NCI-H510A (cell line): ENCODE measurements at regions not wholly inside any gene's neighbourhood (a gene's known extent, or its start where the extent isn't known, plus 50 kb on each side); places are given as distances from the start of the nearest gene placed in this dataset.
"Not testable (repeated sequence)": the region's sequence is repeated elsewhere in the genome, so short reads cannot be mapped to it uniquely, and the experiment has no call there.

ENCODE experiments used
- DNase-seq: peaks from one replicate; lab custom pipeline; 2025; lab: John Stamatoyannopoulos, UW

DNA sequence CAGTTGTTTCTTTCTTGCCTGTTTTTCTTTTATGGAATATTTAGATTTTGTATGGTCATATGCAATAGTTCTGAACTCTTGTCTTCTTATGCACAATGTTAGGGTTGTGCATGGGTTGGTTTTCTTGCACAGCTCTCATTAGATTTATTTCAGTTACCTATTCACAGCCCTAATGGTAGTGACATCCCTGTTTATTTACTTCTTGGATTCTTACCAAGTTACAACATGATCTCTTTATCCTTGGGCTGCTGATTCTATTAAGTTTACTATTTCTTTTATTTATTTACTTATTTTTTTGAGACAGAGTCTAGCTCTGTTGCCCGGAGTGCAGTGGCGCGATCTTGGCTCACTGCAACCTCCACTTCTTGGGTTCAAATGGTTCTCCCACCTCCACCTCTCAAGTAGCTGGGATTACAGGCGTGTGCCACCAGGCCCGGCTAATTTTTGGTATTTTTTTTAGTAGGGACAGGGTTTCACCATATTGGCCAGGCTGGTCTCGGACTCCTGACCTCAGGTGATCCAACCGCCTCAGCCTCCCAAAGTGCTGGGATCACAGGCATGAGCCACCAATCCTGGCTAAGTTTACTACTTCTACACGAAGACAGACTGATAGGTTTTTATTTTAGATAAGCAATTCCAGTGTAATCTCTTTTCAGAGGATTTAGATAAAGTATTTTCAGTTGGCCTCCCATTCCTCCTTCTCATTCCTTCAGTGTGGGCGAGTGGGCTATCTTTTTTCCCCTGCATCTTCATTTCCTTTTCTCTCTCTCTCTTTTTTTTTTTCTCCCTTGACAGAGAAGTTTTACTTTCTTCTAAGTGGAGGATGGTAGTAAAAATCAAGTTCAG, 395.1 kb upstream of the RGS6 start:
- no peak for DNase-seq

DNA sequence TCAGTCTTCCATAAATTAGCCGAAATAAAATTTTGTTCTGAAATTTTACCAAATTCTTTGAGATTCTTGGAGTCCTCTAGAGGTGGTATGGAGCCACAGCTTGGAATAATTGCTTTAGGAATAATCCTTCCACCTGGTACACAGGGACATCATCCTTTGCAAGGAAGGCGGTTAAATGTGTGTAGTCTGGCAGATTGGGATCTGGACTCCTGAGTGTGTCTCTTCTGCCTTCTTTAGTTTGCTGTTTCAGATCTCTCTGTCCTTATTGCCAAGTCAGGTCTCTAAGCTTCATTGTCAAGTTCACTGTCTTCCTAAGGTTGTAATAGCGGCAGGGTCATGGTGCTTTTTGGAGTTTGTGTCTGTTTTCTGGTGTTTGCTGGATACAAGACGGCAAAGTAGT, 393.9 kb upstream of the RGS6 start:
- DNase-seq, result no peak

DNA sequence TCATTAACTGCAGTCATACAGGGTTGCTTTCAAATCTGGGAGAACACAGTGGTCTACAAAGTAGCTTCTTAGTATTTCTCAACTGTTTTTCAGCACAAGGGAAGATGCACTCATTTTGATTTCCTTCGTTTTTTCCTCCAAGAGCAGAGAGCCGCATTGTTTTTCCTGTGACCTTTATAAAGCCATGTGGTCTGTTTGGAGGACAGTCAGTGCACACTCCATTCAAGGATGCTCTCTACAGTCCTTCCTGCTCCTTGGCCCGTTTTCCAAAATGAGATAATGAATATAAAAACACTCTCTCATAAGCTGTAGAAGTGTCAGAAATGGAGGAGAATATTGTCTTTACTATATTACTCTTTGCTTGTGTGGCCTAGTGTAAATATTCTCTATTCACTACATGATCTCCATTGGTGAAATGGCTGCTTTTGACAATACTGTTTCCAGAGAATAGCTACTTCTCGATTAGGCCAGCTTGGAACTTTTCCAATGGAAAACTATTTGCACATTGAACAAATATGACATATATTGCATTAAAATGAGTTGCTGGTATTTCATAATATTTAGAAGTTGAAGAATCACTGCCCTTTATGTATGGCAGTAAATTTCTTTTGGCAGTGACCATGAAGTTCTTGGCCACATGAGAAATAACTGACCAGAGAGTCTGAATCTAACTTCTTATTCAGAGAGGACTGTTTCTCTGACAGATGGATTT, 393.1 kb upstream of the RGS6 start:
- DNase-seq, result no peak

DNA sequence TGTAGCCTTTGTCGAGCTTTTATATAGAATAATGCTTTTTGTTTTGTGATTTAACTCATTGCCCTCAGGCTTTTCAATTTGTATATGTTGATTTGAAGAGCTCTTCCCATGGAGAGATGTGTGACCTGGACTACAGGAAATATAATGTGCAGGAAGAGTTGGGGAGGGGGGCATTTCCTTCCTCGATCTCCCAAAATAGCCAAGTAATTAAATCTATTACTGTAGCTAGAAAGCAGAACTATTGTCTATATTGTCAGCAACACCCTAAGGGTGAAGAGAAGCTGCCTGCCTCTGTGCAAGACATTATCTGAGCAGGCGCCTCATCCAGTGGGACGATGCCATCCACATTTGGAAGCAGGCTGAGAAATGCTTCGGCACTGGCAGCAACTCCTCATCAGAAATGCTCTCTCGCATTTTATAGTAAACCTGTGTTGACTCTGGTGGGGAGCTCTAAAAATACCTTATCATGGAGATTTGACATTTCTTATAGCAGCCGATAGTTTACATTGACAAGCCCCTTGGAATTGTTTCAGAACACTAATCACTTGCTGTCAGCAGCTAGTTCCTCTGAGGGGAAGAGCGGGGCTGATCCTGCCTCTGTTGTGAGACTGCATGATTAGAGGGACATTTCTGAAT, 392.5 kb upstream of the RGS6 start:
- DNase-seq, result no peak

DNA sequence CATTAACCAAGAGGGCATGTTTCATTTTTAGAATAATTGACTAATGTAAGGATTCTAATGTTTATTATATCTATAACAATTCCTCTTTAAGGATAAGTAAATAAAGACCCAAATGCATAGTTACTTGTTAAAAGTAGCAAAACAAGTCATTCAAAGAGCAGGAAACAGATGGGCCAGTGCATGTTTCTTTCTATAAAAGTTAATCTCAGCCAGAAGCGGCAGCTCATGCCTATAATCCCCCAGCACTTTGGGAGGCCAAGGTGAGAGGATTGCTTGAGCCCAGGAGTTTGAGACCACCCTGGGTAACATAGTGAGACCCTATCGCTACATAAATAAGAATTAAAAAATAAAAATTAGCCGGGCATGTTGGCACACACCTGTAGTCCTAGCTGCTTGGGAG, 391.0 kb upstream of the RGS6 start:
- no peak for DNase-seq

DNA sequence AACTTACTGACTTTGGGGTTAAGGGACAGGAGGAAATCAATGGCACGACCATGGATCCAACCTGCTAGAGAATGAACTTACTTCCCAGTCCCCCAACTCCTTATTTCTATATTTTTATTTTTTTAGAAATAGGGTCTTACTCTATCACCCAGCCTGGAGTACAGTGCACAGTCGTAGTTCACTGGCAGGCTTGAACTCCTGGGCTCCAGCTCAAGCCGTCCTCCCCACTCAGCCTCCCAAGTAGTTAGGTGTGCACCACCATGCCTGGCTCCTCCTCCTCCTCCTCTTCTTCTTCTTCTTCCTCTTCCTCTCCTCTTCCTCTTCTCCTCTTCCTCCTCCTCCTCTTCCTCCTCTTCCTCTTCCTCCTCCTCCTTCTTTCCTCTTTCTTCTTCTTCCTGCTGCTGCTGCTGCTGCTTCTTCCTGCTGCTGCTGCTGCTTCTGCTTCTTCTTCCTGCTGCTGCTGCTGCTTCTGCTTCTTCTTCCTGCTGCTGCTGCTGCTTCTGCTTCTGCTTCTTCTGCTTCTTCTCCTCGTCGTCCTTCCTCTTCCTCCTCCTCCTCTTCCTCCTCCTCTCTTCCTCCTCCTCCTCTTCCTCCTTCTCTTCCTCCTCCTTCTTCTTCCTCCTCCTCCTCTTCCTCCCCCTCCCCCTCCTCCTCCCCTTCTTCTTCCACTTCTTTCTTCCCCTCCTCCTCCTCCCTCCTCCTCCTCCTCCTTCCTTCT, 390.1 kb upstream of the RGS6 start:
- no peak for DNase-seq

DNA sequence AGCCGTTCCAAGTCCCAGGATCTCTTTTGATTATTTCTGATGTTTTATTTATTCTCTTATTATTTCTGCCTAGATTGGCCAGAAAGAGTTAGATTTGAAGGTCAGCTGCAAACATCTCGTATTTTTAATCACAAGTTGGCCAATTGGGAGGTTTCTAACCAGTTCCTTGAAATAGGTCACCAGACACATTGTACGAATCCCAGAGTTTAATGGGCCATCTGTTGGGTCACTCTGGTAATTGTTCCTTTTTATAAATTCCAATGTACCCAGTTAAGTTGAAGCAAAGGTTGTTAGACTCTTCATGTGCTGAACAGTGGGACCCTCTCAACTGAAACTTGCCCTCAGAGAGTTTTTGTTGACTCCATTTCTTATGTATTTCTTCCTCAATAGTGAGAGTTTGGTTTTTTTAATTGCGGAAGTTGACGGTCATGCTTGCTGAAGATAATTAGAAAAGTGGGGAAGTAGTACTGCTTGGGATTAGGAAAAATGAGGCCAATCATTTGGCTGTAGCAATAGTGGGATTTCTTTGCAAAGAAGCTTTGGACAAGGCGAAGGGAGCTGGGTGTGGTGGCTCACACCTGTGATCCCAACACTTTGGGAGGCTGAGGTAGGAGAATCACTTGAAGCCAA, 382.7 kb upstream of the RGS6 start:
- DNase-seq, result no peak

DNA sequence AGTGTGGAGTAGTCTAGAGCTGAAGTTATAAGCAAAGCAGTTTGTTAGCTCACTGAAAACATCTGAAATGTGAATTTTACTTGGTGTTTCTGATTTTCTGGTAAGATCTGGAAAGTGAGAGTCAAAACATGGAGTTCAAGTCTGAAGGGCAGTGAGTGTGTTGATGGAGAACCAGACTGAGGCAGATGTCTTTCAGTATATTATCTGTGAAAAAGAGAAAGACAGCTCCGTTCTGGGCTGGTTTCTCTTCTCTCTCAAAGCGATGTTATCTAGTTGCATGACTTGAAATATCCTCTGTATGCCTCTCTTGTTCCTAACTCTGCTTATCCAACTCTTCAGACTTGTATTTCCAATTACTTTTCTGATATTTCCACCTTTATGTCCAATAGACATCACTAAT, 381.9 kb upstream of the RGS6 start:
- no peak for DNase-seq

DNA sequence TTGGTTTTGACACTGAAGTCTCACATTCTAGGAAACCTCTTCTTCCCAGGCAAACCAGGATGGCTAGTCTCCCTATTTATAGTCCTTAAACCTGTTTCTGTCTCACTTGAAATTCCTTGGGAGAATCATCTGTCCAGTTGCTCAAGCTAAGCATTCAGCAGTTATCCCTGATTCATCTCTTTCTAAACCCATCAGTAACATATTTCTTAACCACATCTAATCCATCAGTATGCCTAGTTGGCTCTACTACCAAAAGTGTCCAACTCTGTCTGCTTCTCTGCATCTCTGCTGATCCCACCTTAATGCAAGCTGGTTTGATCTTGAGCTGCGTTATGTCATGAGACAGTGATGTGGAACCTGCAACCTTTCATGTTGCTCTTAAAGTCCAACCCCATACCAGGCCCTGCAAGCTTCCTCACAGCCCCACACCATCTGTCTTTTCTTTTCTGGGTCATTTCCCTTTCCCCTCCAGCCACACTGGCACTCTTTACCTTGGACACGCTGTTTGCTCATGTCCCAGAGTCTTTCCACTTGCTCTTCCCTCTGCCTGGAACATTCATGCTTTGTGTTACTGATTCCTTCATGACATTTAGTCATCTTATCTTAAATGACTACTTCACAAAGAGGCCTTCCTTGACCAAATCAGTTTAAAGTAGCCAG, 380.8 kb upstream of the RGS6 start:
- no peak for DNase-seq

DNA sequence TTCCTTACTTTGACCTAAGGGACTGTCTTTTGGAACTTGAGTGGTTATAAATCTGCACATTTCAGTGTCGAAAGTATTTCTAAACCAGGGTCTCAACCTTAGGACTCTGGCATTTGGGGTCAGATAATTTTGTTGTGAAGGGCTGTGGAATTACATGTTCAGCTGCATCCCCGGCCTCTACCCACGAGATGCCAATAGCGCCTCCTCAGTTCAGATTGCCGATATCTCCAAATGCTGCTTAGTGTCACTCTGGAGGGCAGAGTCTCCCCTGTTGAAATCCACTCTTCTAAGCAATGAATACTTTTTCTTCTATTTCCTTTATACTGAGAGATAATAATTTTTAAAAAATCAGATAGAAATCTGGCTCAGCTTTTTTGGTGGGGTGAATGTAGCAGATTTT, 379.4 kb upstream of the RGS6 start:
- no peak for DNase-seq

DNA sequence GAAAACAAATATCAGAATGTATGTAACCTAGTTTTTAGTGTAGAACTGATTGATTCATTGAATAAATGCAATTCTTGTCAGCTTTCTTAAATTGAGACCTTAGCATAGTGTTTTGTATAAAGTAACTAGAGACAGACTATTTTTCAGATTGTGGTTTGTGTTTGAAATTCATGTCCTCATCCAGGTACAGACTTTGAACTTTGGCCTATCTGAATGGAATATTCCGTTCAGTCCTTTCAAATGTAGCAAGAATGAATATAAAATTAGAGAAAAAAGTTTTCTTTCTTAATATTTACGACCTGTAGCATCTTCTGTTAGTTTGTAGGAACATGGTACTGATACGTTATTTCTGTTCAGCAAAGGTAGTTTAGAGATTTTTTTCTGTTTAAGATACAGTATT, 378.4 kb upstream of the RGS6 start:
- no peak for DNase-seq

DNA sequence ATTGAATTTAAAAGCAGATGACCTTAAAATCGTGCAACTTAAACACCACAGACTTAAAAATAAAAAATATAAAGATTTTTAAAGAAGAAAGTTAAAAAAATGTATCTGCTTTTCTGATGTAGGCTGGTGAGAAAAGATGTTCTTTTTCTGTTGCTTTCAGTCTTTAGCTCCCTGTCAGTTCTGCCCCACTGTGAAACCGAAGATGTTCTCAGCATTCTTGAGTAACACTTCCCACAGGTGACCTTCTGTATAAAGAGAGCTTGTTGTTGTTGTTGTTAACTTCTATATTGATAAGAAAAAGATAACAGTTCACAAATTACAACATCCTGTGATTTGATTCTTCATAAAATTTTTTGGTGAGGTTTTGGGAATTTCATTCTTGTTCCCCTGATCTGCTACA, 377.9 kb upstream of the RGS6 start:
- DNase-seq, result no peak

DNA sequence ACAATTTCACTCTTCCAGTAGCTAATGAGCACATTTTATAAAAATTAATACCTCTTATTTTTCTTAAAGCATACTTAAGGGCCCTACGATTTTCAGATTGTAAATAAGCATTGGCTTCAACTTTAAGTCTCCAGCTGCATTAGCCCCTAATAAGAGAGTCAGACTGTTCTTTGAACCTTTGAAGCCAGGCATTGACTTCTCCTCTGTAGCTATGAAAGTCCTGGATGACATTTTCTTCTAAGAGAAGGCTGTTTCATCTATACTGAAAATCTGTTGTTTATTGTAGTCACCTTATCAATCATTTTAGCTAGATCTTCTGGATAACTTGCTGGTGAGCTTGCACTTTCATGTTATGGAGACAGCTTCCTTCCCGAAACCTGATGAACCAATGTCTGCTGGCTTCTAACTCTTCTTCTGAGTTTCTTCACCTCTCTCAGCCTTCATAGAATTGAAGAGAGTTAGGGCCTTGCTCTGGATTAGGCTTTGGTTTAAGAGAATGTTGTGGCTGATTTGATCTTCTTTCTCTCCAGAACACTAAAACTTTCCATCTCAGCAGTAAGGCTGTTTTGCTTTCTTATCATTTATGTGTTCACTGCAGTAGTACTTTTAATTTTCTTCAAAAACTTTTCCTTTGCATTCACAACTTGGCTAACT, 377.1 kb upstream of the RGS6 start:
- DNase-seq, result no peak

DNA sequence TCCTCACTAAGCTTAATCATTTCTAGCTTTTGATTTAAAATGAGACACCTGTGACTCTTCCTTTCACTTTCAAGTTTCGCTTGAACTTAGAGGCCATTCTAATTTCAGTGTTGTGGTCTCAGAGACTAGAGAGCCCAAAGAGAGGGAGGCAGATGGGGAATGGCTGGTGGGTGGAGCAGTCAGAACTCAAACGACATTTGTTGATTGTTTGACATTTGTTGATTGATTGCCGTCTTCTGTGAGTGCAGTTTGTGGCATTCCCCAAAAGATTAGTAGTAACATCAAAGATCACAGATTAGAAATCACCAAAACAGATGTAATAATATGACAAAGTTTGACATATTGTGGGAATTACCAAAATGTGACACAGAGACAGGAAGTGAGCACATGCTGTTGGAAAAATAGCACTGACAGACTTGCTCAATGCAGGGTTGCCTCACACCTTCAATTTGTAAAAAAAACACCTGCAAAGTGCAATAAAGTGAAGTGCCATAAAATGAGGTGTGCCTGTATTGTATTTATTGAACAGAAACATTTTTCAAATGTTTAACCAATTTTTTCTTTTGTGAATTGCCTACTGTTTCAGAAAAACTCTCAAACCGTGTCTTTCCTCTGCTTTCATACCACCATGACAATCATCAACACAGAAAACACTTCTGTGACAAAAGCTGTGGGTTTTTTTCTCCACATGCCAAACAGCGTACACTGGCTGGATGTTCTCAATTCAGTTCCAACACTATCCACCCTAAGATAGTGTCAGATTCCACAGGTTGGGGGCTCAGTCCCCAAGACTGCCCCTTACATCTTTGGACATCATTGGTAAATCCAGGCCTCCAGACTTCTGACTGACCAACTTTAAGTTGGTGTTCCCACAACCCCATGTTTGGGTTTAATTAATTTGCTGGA, 376.3 kb upstream of the RGS6 start:
- no peak for DNase-seq

DNA sequence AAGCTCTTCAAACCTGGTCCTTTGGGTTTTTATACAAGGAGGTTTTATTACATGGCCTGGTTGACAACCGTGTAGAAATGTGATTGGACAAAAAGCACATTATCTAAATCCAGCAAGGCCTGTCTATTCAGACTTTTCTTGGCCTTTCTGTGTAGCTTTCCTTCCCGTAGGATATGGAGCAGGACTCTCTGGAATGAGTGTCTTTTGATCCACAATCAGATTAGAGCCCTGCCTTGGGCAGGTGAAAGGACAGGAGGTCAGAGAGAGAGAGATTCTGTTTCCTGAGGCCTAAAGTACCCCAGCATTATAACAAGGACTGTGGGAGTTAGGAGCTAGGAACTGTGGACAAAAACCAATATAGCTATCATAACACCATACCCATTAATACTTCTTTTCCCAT, 375.5 kb upstream of the RGS6 start:
- DNase-seq, result no peak

DNA sequence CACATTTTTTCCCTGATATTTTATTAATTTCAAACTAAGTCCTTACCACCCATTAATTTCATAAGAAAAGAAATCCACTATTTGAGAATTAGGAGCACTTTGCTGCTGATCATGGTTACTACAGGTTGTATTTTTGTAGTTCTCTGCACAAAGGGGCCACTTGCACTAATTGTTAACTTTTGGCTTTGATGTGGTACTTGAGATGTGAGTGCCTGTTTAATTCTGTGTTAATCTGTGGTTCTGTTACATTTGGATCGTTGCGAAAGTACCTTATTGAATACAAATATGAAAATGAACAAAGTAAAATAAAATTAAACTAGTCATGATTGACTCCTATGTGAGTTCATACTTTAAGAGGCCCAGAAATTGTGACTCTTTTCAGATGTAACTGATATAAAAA, 374.9 kb upstream of the RGS6 start:
- DNase-seq, result no peak

DNA sequence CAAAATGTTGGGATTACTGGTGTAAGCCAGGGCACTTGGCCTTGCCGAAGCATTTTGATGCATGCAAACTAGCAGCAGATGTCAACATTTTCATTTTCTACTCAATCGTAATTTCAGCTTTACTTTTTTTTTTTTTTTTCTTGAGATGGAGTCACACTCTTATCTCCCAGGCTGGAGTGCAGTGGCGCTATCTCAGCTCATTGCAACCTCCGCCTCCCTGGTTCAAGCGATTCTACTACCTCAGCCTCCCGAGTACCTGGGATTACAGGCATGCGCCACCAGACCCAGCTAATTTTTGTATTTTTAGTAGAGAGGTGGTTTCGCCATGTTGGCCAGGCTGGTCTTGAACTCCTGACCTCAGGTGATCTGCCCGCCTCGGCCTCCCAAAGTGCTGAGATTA, 373.3 kb upstream of the RGS6 start:
- not testable (repeated sequence) for DNase-seq

DNA sequence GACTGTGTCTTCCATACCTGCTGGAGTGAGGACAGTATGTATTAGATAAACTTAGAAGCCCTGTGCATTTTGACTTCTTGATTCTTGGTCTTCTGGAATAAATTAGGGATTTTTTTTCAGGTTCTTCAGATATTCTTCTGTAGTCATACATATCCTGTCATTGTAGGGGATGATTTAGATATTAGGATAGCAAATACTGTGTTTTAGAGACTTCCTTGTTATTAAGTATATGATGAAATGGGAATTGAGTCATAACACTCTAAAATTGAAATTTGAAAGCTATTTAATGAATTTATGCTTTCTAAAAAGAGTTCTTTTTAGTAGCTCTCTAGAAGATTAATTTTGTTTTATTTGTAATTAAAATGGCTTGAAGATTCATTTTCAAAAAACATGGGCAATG, 371.5 kb upstream of the RGS6 start:
- no peak for DNase-seq

DNA sequence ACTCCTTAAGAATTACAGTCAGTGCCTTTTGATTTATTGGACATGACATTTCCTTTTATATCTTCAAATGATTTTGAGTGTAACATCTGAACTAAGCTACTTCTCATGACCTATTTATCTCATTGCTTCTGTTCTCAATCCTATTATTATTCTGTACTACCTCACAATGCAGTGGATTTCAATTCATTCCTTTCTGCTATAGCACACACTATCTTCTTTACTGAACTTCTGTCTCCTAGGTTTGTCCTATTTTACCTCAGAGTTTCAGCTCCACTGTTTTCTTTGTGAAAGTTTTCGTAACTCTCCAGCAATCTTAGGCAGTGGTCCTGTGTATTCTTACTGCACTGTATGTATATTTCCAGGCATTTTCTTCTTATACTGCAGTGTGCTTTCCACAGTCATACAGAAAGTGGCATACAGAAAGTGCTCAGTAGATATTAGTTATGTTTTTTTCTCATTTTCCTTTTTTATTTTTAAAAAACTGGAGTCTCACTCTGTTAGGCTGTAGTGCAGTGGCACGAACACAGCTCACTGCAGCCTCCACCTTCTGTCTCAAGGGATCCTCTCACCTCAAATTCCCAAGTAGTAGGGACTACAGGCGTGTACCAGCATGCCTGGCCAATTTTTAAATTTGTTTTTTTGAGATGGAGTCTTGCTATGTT, 368.6 kb upstream of the RGS6 start:
- DNase-seq, result no peak
